Epithelial cell of esophagus (primary cell): ENCODE measurements at regions not wholly inside any gene's neighbourhood (a gene's known extent, or its start where the extent isn't known, plus 50 kb on each side); places are given as distances from the start of the nearest gene placed in this dataset.
A peak's percentile ranks its signal among the peaks of the same experiment; 100 is the strongest.

Experiments
- DNase-seq: peaks from one replicate; pipeline ENCODE4 v3.0.0; 2010; ENCODE audit warnings: low read depth
- H3K4me3 ChIP-seq: 2 replicates; pipeline ENCODE4 v1.5.1; 2011; ENCODE audit warnings: mild to moderate bottlenecking, low read length, control low read depth
- CTCF ChIP-seq: IDR thresholded peaks from 2 replicates; pipeline ENCODE4 v1.5.1; 2011; ENCODE audit warnings: low read depth, mild to moderate bottlenecking, low read length, control low read depth, inconsistent platforms; ENCODE audit not compliant: insufficient read depth; ENCODE audit errors: missing control alignments

- no peak overlapping the region for H3K4me3 ChIP-seq
- DNase-seq: no peak
- no peak for TF ChIP-seq CTCF
These were observed 60.4 kb upstream of the RPH3AL start for GRCh38 chr17:413016-413350.

- no peak overlapping the region for H3K4me3 ChIP-seq
- DNase-seq: peak; percentile 66
- TF ChIP-seq CTCF: peak; percentile 85
These were observed 59.8 kb upstream of the RPH3AL start for GRCh38 chr17:412211-413015.

GRCh38 chr17:411421-412120 lies 59.0 kb upstream of the RPH3AL start:
- no peak for TF ChIP-seq CTCF
- no peak for DNase-seq
- H3K4me3 ChIP-seq: no peak overlapping the region

GRCh38 chr17:410543-411401 lies 58.2 kb upstream of the RPH3AL start:
- peak; percentile 14 for DNase-seq
- H3K4me3 ChIP-seq: peak overlapping the region; percentile 86
- TF ChIP-seq CTCF: no peak

- DNase-seq: peak; percentile 96
- no peak for TF ChIP-seq CTCF
These were observed 57.4 kb upstream of the RPH3AL start for GRCh38 chr17:409848-410542.

GRCh38 chr17:409308-409847 lies 56.8 kb upstream of the RPH3AL start:
- H3K4me3 ChIP-seq: peak overlapping the region; percentile 60
- no peak for TF ChIP-seq CTCF
- DNase-seq: no peak

More at GRCh38 chr17:409848-410542, 57.4 kb upstream of the RPH3AL start:
- H3K4me3 ChIP-seq: peak overlapping the region; percentile 86
